BLaER1 treated with 17β-estradiol and CSF1 and Interleukin-3, amounts not matched to agents 10 nM and 100 nM (cell line): ENCODE measurements at regions not wholly inside any gene's neighbourhood (a gene's known extent, or its start where the extent isn't known, plus 50 kb on each side); places are given as distances from the start of the nearest gene placed in this dataset.

ENCODE experiments used
- H3K27ac ChIP-seq, 11 experiments: shearing (Covaris generic); formaldehyde crosslinking; 2 replicates each; pipeline ENCODE4 v1.8.1; 2022
- H3K27me3 ChIP-seq, 11 experiments: shearing (Covaris generic); formaldehyde crosslinking; 2 replicates each; pipeline ENCODE4 v1.8.1; 2022
- H3K36me3 ChIP-seq, 11 experiments: shearing (Covaris generic); formaldehyde crosslinking; 2 replicates each; pipeline ENCODE4 v1.8.1; 2022
- H3K4me1 ChIP-seq, 10 experiments: shearing (Covaris generic); formaldehyde crosslinking; 2 replicates each; pipeline ENCODE4 v1.8.1; 2022
- H3K4me2 ChIP-seq, 11 experiments: shearing (Covaris generic); formaldehyde crosslinking; 2 replicates each; pipeline ENCODE4 v1.8.1; 2022
- H3K4me3 ChIP-seq, 10 experiments: shearing (Covaris generic); formaldehyde crosslinking; 2 replicates each; pipeline ENCODE4 v1.8.1; 2022
- H3K9ac ChIP-seq, 11 experiments: shearing (Covaris generic); formaldehyde crosslinking; 2 replicates each; pipeline ENCODE4 v1.8.1; 2022
- H3K9me3 ChIP-seq, 11 experiments: shearing (Covaris generic); formaldehyde crosslinking; replicated peaks in 1 of 11; 2 replicates each; pipeline ENCODE4 v1.8.1; 2022
- H4K20me1 ChIP-seq, 11 experiments: shearing (Covaris generic); formaldehyde crosslinking; 2 replicates each; pipeline ENCODE4 v1.8.1; 2022
- Cebpa-rat ChIP-seq, 11 experiments: shearing (Covaris generic); IDR thresholded peaks; 2 replicates each; pipeline ENCODE4 v1.8.1; 2022

DNA sequence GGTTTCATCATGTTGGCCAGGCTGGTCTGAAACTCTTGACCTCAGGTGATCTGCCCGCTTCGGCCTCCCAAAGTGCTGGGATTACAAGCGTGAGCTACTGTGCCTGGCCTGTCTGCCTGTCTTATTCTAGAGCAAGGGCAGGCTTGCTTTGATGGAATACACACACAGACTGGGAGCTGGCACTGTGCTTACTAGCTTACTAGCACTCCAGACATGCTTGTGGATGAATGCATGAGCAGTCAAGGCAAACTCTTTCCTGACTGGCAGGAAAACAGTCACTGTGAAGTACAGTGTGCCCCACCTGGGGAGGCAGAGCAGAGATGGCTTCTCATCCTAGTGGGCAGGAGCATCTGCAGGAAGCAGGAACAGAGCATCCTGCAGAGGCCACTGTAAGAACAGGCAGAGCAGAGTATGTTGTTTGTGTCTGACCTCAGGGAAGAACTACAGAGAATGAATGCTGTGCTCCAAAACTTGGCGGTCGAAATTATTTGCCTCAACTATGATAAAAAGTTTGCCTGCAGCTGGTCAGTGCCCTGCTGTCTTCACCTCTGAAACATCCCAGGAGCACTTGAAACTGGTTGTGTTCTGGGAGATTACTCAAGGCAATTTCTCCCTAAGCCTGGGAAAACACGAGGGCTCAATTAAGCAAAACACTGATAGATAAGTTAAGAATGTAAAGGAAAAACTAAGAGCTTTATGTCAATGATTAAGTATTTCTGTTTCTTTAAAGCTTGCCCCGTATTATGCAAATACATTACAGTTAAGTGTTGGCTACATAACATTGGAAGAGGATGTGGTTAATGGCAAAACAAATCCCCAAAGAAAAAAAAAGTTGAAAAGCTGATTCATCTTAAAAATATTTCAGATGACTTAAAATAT lies 102.4 kb downstream of the VAPA start:
- H3K9me3 ChIP-seq = 0 out of 22 replicates have a peak, but pooled peaks cover 0 to 4% (median 0%) of the 10 kb centered on the region in 11 experiments
- H3K4me2 ChIP-seq = peak overlapping the region; percentile 67 to 96 (median 84)
- no peaks in the 10 kb centered on the region for H3K36me3 ChIP-seq
- peaks cover 77 to 85% (median 80%) of the 10 kb centered on the region in 10 experiments for H3K4me1 ChIP-seq
- H3K27ac ChIP-seq = peak overlapping the region; percentile 67 to 91 (median 87)
- peak overlapping the region; percentile 62 to 79 (median 76) for H3K9ac ChIP-seq
- no peaks in the 10 kb centered on the region for H4K20me1 ChIP-seq
- H3K27me3 ChIP-seq = no peaks in the 10 kb centered on the region
- no peak for TF ChIP-seq Cebpa-rat (IDR thresholded peaks at IDR 0.05)
- H3K4me3 ChIP-seq = peak overlapping the region in 2 of 10 experiments; percentile 24 to 32; a peak in 3 of 20 replicates

DNA sequence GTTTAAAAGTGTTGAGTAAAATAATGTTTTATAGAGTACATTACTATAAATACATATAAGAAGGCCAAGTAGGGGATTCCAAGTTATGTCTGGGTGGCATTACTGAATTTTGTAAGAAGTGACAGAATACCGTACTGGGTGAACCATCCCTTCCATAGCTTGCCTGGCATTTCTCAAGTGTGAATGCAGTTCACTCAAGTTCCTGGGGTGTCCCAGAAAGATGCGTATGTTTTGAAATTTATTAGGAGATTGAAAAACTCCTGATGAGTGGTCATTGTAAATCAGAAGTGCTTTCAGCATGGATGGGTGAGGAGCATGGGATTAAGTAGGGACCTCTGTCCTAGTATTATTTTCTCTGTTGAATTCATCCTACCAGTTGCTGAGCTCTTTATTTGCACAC lies 103.2 kb downstream of the VAPA start:
- peak overlapping the region; percentile 67 to 91 (median 87) for H3K27ac ChIP-seq
- H3K4me1 ChIP-seq = peaks cover 71 to 83% (median 74%) of the 10 kb centered on the region in 10 experiments
- no peaks in the 10 kb centered on the region for H3K36me3 ChIP-seq
- peak overlapping the region; percentile 67 to 96 (median 84) for H3K4me2 ChIP-seq
- no peaks in the 10 kb centered on the region for H3K27me3 ChIP-seq
- TF ChIP-seq Cebpa-rat (IDR thresholded peaks at IDR 0.05) = no peak
- no peaks in the 10 kb centered on the region for H4K20me1 ChIP-seq
- peaks cover 0 to 10% (median 0%) of the 10 kb centered on the region in 11 experiments; a peak in 1 of 22 replicates for H3K9me3 ChIP-seq
- H3K4me3 ChIP-seq = no peak overlapping the region
- peak overlapping the region; percentile 62 to 79 (median 76); a peak in 18 of 22 replicates for H3K9ac ChIP-seq

DNA sequence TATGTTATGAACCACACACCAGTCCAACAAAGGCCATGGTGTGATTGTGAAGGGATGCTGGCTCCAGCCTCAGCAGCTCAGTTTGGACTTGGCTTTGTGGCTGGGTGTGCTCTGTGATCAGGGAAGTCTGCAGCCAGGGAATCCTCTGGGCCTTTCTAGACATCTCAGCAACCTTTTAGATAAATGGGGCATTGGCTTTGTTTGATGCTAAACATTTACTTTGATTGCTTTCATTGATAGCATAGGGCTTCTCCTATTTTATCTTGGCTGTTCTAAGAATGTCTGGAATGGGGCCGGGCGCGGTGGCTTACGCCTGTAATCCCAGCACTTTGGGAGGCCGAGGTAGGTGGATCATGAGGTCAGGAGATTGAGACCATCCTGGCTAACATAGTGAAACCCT lies 104.5 kb downstream of the VAPA start:
- no peak for TF ChIP-seq Cebpa-rat (IDR thresholded peaks at IDR 0.05)
- peak overlapping the region in 10 of 11 experiments; percentile 67 to 96 (median 84); a peak in 14 of 22 replicates for H3K4me2 ChIP-seq
- peak overlapping the region in 8 of 11 experiments; percentile 9 to 91 (median 88); a peak in 14 of 22 replicates for H3K27ac ChIP-seq
- H4K20me1 ChIP-seq = no peaks in the 10 kb centered on the region
- H3K4me1 ChIP-seq = peaks cover 58 to 82% (median 64%) of the 10 kb centered on the region in 10 experiments
- H3K9me3 ChIP-seq = peaks cover 0 to 18% (median 8%) of the 10 kb centered on the region in 11 experiments; a peak in 10 of 22 replicates
- H3K36me3 ChIP-seq = no peaks in the 10 kb centered on the region
- no peaks in the 10 kb centered on the region for H3K27me3 ChIP-seq
- H3K4me3 ChIP-seq = no peak overlapping the region
- H3K9ac ChIP-seq = no peak overlapping the region

DNA sequence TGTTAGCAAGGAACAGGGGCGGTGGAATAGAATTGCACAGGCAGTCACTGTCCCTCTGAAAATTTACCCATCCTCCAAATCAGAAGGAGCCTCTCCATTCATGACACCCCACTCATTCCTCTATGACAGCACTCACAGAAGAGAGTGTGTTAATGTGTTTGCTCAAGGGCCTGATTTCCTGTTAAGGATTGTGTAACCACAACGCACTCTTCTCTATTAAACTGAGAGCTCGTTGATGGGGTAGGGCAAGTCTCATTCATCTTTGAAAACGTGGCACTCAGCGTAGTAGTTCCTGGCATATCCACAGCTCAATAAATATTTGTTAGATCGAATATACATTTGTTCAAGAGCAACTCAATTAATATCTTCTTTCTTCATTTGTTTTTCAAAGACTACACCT lies 106.4 kb downstream of the VAPA start:
- peaks cover 39 to 81% (median 49%) of the 10 kb centered on the region in 10 experiments for H3K4me1 ChIP-seq
- H3K4me2 ChIP-seq = peak overlapping the region; percentile 22 to 77 (median 55)
- H4K20me1 ChIP-seq = no peaks in the 10 kb centered on the region
- H3K4me3 ChIP-seq = no peak overlapping the region
- peak in 7 of 11 experiments; percentile 7 to 75 (median 51); a peak in 9 of 22 replicates for TF ChIP-seq Cebpa-rat (IDR thresholded peaks at IDR 0.05)
- no peak overlapping the region for H3K9ac ChIP-seq
- H3K27me3 ChIP-seq = no peaks in the 10 kb centered on the region
- no peaks in the 10 kb centered on the region for H3K36me3 ChIP-seq
- peak overlapping the region in 9 of 11 experiments; percentile 36 to 69 (median 49); a peak in 16 of 22 replicates for H3K27ac ChIP-seq
- peaks cover 0 to 20% (median 10%) of the 10 kb centered on the region in 11 experiments; a peak in 10 of 22 replicates for H3K9me3 ChIP-seq

DNA sequence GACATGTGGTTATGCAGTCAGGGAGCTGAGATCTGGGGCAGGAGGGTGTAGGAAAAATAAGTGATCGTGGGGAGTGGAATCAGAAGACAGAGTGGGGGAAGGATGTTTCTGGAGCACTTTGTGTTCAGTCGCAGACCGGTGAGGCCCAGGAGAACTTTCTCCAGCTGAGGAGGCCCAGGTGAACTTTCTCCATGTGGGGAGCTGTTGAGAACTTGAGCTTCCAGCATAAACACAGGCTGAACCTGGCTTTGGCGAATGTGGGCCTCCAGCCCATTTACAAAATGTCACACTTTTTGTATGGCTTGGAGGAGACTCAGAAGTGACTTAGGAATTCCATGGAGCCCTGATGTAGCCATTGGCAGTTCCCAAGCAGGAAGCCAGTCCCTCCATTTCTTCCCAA lies 108.5 kb downstream of the VAPA start:
- no peak for TF ChIP-seq Cebpa-rat (IDR thresholded peaks at IDR 0.05)
- no peak overlapping the region for H3K9ac ChIP-seq
- H4K20me1 ChIP-seq = no peaks in the 10 kb centered on the region
- no peaks in the 10 kb centered on the region for H3K36me3 ChIP-seq
- H3K27ac ChIP-seq = 0 out of 22 replicates have a peak overlapping the region, but pooled peaks of 1 of the 11 experiments have one; percentile 9
- H3K4me1 ChIP-seq = peaks cover 17 to 75% (median 27%) of the 10 kb centered on the region in 10 experiments
- no peak overlapping the region for H3K4me3 ChIP-seq
- no peaks in the 10 kb centered on the region for H3K27me3 ChIP-seq
- H3K4me2 ChIP-seq = no peak overlapping the region
- peaks cover 0 to 20% (median 10%) of the 10 kb centered on the region in 11 experiments; a peak in 10 of 22 replicates for H3K9me3 ChIP-seq

DNA sequence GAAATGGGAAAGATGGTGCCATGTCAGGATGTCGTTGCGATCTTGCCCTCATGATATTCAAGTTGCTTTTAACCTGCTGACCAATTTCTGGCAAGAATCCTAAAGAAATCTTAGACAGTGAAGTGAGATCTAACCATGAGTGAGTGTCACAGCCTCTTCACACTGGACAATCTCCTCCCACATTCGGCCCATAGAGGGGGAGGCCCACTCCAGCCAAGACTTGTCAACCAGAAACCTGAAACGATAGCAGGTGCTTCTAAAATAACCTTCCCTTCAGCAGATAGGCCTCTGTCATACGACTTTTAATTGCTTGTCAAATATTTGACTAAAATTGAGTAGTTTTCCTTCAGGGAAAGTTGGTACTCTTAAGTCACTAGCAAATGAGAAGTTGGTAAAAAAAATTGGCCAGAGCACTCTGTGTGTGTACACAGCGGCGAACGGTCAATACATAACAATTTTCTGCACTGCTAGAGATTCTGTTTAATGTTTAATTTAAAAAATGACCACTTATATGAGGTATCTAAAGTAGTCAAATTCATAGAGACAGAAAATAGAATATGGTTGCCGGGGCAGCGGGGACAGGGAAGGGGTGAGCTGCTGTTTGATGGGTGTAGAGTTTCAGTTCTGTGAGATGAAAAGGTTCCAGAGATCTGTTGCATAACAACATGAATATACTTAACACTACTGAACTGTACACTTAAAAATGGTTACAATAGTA lies 110.2 kb downstream of the VAPA start:
- H3K9me3 ChIP-seq = peaks cover 0 to 20% (median 10%) of the 10 kb centered on the region in 11 experiments; a peak in 10 of 22 replicates
- H3K4me1 ChIP-seq = peaks cover 9 to 58% (median 18%) of the 10 kb centered on the region in 10 experiments
- H3K4me2 ChIP-seq = peak overlapping the region in 5 of 11 experiments; percentile 11 to 42 (median 18); a peak in 7 of 22 replicates
- peak overlapping the region in 4 of 11 experiments; percentile 1 to 24 (median 7); a peak in 2 of 22 replicates for H3K27ac ChIP-seq
- H4K20me1 ChIP-seq = no peaks in the 10 kb centered on the region
- H3K36me3 ChIP-seq = no peaks in the 10 kb centered on the region
- H3K4me3 ChIP-seq = no peak overlapping the region
- no peak overlapping the region for H3K9ac ChIP-seq
- no peaks in the 10 kb centered on the region for H3K27me3 ChIP-seq
- no peak for TF ChIP-seq Cebpa-rat (IDR thresholded peaks at IDR 0.05)

DNA sequence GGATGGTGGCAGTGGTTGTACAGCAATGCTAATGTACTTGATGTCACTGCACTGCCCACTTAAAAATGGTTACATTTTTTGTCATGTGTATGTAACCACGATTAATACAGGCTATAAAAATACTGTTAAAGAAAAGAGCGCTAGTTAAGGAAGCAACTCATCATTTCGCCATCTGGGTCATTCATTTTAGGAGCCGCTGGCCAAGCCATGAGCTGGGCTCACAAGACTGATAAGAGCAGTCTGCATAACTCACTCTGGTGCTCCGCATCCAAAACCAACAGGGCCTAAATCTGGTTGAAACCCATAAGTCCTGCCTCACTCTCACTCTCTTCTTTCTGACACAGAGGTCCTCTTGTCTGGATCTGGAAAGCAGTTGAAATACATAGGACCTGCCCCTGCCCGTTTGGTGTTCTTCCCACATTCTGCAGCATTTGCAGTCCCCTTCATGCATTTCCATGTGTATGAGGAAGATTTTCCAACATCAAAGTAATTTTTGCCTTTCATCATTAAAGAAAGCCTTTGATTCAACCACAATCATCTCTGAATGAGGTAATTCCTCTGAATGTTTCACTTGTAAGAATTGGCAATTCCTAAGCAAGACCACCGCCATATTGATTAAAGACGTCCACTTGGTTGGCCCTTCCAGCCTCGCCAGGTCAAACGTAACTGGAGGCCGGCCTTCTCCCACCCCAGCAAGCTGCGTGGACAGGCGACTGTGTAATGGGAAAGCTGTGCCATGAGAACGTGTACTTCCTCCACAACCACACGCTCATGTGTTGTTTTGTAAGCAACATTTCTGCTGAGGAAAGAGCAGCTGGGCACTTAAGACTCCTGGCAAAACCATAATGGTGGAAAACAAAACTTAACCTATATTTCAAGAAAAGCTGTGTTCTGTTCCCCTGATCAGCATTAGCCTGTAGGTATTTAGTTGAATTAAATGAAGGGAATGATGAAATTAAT lies 112.2 kb downstream of the VAPA start:
- no peaks in the 10 kb centered on the region for H3K27me3 ChIP-seq
- no peak overlapping the region for H3K9ac ChIP-seq
- TF ChIP-seq Cebpa-rat (IDR thresholded peaks at IDR 0.05) = no peak
- H3K4me3 ChIP-seq = no peak overlapping the region
- H3K36me3 ChIP-seq = no peaks in the 10 kb centered on the region
- peak overlapping the region in 2 of 11 experiments; percentile 18 to 42; a peak in 4 of 22 replicates for H3K4me2 ChIP-seq
- H3K4me1 ChIP-seq = peaks cover 0 to 38% (median 5%) of the 10 kb centered on the region in 10 experiments; a peak in 9 of 20 replicates
- no peaks in the 10 kb centered on the region for H4K20me1 ChIP-seq
- no peak overlapping the region for H3K27ac ChIP-seq
- H3K9me3 ChIP-seq = peaks cover 0 to 20% (median 10%) of the 10 kb centered on the region in 11 experiments; a peak in 10 of 22 replicates

DNA sequence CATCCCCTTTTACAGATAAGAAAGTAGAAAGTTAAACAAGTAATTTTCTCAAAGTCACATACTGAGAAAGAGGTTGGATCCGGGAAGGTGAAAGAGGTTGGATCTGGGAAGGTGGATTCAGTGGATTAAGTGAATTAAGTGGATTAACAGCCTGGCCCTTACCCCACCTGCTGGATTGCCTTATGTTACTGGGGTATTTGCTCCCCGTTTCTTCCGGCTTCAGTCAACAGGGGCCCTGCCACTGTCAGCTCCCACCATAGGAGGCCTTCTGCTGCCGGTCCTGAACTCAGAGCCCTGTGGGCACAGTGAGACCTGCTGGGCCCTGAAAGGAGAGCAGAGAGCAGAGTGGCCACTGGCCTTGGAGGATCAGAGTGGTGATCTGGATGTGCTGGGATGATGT lies 113.2 kb downstream of the VAPA start:
- peaks cover 1 to 38% (median 6%) of the 10 kb centered on the region in 10 experiments for H3K4me1 ChIP-seq
- no peak overlapping the region for H3K27ac ChIP-seq
- no peak overlapping the region for H3K4me3 ChIP-seq
- peaks cover 0 to 15% (median 10%) of the 10 kb centered on the region in 11 experiments; a peak in 10 of 22 replicates for H3K9me3 ChIP-seq
- no peak for TF ChIP-seq Cebpa-rat (IDR thresholded peaks at IDR 0.05)
- no peaks in the 10 kb centered on the region for H3K27me3 ChIP-seq
- no peaks in the 10 kb centered on the region for H3K36me3 ChIP-seq
- peak overlapping the region in 2 of 11 experiments; percentile 18 to 42; a peak in 1 of 22 replicates for H3K4me2 ChIP-seq
- H3K9ac ChIP-seq = no peak overlapping the region
- H4K20me1 ChIP-seq = no peaks in the 10 kb centered on the region
